VCaP (cell line): ENCODE measurements at regions not wholly inside any gene's neighbourhood (a gene's known extent, or its start where the extent isn't known, plus 50 kb on each side); places are given as distances from the start of the nearest gene placed in this dataset.

Experiments used
- H3K27ac ChIP-seq: fragments of 450-650 bp; 2 replicates; pipeline ENCODE4 v1.5.1; 2017
- TF ChIP-seq, protein P1 (sequence below): fragments of 450-650 bp; conservative IDR thresholded peaks from 2 replicates; pipeline ENCODE4 v1.5.1; 2017; ENCODE audit warnings: mild to moderate bottlenecking, moderate library complexity

DNA sequence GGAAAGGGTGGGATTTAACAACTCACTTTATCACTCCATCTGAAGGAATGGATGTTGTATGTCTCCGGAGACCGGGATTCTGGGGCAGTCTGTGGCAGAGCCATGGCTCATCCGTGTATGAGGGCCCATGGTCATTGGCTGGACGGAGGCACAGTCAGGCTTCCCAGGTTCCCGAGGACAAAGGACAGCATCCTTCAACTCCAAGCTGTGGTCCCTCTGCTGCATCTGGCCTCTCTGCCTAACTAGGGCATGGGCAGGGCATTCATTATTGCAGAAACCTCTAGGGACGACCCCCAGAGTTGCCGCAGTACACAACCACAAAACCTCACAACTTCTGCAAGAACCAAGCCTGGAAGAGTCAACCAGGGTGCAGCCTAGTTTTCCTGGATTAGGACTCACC is 525.2 kb downstream of the GLRX3 start:
- no peak overlapping the region for H3K27ac ChIP-seq
- TF ChIP-seq, protein P1, sequence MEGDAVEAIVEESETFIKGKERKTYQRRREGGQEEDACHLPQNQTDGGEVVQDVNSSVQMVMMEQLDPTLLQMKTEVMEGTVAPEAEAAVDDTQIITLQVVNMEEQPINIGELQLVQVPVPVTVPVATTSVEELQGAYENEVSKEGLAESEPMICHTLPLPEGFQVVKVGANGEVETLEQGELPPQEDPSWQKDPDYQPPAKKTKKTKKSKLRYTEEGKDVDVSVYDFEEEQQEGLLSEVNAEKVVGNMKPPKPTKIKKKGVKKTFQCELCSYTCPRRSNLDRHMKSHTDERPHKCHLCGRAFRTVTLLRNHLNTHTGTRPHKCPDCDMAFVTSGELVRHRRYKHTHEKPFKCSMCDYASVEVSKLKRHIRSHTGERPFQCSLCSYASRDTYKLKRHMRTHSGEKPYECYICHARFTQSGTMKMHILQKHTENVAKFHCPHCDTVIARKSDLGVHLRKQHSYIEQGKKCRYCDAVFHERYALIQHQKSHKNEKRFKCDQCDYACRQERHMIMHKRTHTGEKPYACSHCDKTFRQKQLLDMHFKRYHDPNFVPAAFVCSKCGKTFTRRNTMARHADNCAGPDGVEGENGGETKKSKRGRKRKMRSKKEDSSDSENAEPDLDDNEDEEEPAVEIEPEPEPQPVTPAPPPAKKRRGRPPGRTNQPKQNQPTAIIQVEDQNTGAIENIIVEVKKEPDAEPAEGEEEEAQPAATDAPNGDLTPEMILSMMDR: no peak

DNA sequence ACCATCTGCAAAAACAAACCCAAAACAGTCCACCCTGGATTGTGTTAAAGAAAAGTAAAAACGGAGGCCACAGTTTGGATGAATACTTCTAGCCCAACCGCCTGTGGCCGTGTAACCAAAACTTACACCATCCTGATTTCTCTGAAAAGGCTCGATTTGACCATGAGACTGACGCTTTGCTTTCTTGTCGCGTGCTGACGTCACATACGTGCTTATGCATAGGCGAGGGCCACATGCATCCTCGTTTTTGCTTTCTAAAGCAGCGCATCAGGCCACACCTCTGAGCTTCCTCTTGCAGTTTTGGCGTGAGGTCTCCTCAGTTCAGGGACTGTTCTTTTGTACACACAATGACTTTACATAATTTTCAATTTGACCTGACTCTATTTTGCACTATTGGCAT is 526.6 kb downstream of the GLRX3 start:
- TF ChIP-seq, protein P1: no peak
- H3K27ac ChIP-seq: no peak overlapping the region

DNA sequence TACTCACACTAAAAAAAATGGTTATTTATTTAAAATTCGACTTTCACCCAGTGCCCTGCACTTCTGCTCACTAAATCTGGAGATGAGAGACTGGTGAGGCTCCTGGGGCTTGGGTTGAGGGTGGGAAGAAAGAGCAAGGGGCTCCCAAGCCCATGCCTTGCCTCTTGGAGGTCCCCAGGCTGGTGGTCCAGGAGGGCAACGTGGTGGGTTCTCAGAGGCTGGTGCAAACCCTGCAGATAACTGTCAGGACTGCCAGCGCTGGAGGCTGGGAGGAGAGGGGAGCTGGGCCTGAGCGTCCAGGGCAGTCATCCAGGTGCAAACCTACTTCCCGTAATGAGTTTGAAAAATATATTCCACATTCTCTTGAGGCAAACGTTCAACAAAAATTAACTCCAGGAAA is 528.3 kb downstream of the GLRX3 start:
- no peak overlapping the region for H3K27ac ChIP-seq
- TF ChIP-seq, protein P1: no peak

DNA sequence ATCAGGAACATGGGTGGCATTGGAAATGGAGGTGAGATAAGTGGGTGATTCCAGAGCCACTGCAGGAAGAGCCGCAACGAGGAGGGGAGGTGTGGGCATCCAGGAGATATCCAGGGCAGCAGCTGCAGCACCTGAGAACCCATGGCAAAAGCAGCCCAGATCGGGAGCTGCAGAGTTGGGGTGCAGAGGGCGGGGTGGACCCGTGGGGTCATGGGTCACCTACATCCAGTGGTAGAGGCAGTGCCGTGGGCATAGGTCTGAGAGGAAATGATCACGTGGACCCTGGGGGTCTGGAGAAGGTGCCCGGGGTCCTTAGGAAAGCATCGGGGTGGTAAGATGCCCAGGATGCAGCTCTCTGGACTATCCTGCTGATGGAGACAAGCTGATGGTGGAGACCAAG is 530.0 kb downstream of the GLRX3 start:
- no peak overlapping the region for H3K27ac ChIP-seq
- TF ChIP-seq, protein P1: no peak

DNA sequence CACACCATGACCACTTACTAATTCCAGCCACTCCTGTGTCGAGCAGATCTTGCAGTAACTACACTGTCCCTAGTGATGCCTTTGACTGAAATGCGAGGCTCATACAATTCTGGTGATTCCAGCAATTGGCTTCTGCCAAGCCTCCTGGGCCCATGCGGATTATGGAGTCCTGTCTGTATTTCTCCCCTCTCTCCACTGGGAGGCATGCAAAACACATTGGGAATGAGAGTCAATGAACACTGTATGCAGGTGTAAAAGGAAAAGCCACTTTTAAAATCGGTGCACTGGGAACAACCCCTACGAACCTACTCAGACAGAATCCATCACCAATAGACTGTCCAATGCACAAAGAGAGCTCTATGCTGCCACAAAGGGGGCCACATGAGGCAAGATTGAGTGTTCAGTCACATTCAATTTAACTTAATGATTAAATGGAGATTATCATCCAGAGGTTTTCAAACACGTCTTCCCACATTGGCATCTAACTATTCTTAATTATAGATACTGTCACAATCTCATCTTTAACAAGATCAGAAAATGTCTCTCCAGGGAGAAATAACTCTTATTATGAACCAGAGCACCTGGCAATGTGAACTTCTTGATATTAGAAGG is 550.6 kb downstream of the GLRX3 start:
- TF ChIP-seq, protein P1: peak; percentile 87
- H3K27ac ChIP-seq: no peak overlapping the region

DNA sequence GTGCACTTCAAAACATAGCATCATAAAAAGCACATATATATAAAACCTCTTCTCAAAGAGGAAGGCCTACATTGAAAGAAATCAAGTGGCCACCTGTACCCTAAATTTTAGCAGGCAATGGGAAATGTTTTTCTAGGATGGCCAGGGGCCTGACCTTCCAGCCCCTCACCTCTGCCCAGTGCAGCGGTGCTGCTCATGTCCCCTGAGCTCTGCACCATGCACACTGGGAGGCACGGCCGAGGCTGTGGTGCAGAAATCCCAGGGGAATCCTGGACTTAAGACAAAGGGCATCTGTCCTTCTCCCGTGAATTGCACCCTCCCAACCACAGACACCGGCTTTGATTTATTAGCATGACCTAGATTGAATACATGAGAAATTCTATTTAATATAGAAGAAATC is 551.4 kb downstream of the GLRX3 start:
- H3K27ac ChIP-seq: no peak overlapping the region
- TF ChIP-seq, protein P1: no peak

DNA sequence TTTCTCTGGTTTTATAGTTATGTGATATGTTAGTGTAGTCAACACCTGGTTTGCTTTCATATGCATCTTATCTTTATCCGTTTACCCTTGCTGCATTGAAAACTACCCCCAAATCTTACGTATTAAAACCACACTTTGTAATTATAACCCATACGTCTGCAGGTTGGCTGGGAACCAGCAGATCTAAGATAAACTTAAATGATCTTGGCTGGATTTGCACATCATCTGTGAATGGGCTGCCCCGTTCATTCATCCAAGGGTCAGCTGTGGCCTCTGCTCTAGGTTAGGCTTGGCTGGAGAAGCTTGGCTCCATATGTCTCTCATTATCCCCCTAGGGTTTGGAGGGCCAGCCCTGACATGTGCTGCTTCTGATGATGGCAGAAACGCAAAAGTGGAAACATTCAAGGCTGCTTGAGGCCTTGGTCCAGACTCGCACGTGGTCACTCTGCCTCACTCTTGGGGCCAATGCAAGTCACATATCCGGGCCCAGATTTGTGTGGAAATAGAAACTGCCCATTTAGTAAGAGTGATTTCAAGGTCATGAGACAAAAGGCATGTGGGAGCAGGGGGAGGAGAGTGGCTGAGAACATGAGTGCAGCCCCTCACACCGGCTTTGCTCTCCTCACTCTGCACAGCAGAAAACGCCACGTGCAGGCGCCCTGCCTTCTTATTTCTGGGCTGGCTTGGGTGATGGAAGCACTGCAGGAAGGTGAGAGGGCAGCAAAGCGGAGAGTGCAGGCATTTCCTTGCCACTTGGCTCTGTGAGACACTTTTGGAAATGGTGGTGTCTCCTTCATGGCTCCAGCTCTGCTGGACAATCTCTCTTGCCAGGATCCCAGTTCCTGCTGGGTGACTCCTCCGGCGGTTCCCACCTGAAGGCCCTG is 553.8 kb downstream of the GLRX3 start:
- TF ChIP-seq, protein P1: no peak
- H3K27ac ChIP-seq: no peak overlapping the region
